ENCODE measurements at regions not wholly inside any gene's neighbourhood (a gene's known extent, or its start where the extent isn't known, plus 50 kb on each side); places are given as distances from the start of the nearest gene placed in this dataset.

DNA sequence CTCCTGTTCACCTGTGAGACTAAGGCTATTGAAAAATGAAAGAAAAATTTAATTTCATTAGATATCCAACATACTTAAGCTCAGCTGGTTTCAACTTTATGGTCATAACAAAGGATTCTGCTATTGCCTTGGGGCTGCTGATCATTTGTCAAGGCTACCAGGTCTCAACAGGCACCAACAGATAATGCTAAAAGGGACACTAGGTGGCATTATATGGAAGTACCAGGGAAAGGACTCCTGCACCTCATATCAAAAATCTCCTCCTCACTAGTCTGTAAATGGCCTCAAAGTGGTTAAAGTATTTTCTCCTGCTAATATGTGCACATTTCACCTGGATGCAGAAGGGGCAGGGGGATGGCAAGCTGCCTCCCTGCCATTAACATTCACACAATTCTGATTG is 167.9 kb upstream of the REG3A start:
- peak; percentile 15 to 44 for TF ChIP-seq RAD21 (IDR thresholded peaks at IDR 0.05)
- TF ChIP-seq, protein P1, sequence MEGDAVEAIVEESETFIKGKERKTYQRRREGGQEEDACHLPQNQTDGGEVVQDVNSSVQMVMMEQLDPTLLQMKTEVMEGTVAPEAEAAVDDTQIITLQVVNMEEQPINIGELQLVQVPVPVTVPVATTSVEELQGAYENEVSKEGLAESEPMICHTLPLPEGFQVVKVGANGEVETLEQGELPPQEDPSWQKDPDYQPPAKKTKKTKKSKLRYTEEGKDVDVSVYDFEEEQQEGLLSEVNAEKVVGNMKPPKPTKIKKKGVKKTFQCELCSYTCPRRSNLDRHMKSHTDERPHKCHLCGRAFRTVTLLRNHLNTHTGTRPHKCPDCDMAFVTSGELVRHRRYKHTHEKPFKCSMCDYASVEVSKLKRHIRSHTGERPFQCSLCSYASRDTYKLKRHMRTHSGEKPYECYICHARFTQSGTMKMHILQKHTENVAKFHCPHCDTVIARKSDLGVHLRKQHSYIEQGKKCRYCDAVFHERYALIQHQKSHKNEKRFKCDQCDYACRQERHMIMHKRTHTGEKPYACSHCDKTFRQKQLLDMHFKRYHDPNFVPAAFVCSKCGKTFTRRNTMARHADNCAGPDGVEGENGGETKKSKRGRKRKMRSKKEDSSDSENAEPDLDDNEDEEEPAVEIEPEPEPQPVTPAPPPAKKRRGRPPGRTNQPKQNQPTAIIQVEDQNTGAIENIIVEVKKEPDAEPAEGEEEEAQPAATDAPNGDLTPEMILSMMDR (IDR thresholded peaks at IDR 0.05; ENCODE audit: low read depth, low read length, missing input control): no peak
- no peak for TF ChIP-seq TAF1 (conservative IDR thresholded peaks at IDR 0.05)
- TF ChIP-seq, protein P2, sequence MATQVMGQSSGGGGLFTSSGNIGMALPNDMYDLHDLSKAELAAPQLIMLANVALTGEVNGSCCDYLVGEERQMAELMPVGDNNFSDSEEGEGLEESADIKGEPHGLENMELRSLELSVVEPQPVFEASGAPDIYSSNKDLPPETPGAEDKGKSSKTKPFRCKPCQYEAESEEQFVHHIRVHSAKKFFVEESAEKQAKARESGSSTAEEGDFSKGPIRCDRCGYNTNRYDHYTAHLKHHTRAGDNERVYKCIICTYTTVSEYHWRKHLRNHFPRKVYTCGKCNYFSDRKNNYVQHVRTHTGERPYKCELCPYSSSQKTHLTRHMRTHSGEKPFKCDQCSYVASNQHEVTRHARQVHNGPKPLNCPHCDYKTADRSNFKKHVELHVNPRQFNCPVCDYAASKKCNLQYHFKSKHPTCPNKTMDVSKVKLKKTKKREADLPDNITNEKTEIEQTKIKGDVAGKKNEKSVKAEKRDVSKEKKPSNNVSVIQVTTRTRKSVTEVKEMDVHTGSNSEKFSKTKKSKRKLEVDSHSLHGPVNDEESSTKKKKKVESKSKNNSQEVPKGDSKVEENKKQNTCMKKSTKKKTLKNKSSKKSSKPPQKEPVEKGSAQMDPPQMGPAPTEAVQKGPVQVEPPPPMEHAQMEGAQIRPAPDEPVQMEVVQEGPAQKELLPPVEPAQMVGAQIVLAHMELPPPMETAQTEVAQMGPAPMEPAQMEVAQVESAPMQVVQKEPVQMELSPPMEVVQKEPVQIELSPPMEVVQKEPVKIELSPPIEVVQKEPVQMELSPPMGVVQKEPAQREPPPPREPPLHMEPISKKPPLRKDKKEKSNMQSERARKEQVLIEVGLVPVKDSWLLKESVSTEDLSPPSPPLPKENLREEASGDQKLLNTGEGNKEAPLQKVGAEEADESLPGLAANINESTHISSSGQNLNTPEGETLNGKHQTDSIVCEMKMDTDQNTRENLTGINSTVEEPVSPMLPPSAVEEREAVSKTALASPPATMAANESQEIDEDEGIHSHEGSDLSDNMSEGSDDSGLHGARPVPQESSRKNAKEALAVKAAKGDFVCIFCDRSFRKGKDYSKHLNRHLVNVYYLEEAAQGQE (IDR thresholded peaks at IDR 0.05): no peak
- TF ChIP-seq SP1 (IDR thresholded peaks at IDR 0.05): no peak
- TF ChIP-seq HNF4A (conservative IDR thresholded peaks at IDR 0.05): no peak
- TF ChIP-seq, protein P3, sequence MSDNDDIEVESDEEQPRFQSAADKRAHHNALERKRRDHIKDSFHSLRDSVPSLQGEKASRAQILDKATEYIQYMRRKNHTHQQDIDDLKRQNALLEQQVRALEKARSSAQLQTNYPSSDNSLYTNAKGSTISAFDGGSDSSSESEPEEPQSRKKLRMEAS (IDR thresholded peaks at IDR 0.05): no peak
- TF ChIP-seq GABPA (IDR thresholded peaks at IDR 0.05 in 1 of 2, conservative IDR thresholded peaks at IDR 0.05 in 1 of 2): no peak
- no peak for TF ChIP-seq EGR1 (IDR thresholded peaks at IDR 0.05; ENCODE audit: low read depth in 2 of 2)
- TF ChIP-seq RXRA (IDR thresholded peaks at IDR 0.05): no peak
- TF ChIP-seq, protein P4, sequence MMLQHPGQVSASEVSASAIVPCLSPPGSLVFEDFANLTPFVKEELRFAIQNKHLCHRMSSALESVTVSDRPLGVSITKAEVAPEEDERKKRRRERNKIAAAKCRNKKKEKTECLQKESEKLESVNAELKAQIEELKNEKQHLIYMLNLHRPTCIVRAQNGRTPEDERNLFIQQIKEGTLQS (IDR thresholded peaks at IDR 0.05): no peak
- no peak for TF ChIP-seq JUND (IDR thresholded peaks at IDR 0.05)
- no peak for TF ChIP-seq YY1 (IDR thresholded peaks at IDR 0.05)
- TF ChIP-seq, protein P5, sequence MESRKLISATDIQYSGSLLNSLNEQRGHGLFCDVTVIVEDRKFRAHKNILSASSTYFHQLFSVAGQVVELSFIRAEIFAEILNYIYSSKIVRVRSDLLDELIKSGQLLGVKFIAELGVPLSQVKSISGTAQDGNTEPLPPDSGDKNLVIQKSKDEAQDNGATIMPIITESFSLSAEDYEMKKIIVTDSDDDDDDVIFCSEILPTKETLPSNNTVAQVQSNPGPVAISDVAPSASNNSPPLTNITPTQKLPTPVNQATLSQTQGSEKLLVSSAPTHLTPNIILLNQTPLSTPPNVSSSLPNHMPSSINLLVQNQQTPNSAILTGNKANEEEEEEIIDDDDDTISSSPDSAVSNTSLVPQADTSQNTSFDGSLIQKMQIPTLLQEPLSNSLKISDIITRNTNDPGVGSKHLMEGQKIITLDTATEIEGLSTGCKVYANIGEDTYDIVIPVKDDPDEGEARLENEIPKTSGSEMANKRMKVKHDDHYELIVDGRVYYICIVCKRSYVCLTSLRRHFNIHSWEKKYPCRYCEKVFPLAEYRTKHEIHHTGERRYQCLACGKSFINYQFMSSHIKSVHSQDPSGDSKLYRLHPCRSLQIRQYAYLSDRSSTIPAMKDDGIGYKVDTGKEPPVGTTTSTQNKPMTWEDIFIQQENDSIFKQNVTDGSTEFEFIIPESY (IDR thresholded peaks at IDR 0.05): no peak
